Natural killer cell (primary cell): ENCODE measurements at regions not wholly inside any gene's neighbourhood (a gene's known extent, or its start where the extent isn't known, plus 50 kb on each side); places are given as distances from the start of the nearest gene placed in this dataset.

Experiments used
- ATAC-seq, 3 donors: fragments of 150-1000 bp in 2 of 3; fragments of 200-7000 bp in 1 of 3; cut with Tn5 transposase; 1 replicate in 1 of 3; 2 replicates in 2 of 3; pipeline ENCODE4 v1.10.0; 2021; ENCODE audit warnings: mild to moderate bottlenecking in 2 of 3, moderate library complexity in 2 of 3
- DNase-seq, 2 donors: peaks; one replicate each; pipeline versions ENCODE4 v3.0.0 to v3.0.0-alpha.2; 2013 to 2021; ENCODE audit warnings: mixed read lengths in 1 of 2
- H3K27ac ChIP-seq: one replicate; pipeline ENCODE4 v1.5.1; 2013; ENCODE audit warnings: mild to moderate bottlenecking, low read length
- H3K27me3 ChIP-seq: one replicate; pipeline ENCODE4 v1.6.1; 2013; ENCODE audit warnings: low read length; ENCODE audit not compliant: control insufficient read depth, insufficient read depth
- H3K36me3 ChIP-seq: one replicate; pipeline ENCODE4 v1.6.1; 2013; ENCODE audit warnings: low read length; ENCODE audit not compliant: control insufficient read depth, insufficient read depth
- H3K4me1 ChIP-seq: one replicate; pipeline ENCODE4 v1.6.1; 2013; ENCODE audit warnings: low read length; ENCODE audit not compliant: control insufficient read depth, insufficient read depth
- H3K4me3 ChIP-seq: one replicate; pipeline ENCODE4 v1.5.1; 2013; ENCODE audit warnings: low read length
- H3K9me3 ChIP-seq: one replicate; pipeline ENCODE4 v1.6.1; 2013; ENCODE audit warnings: low read length; ENCODE audit not compliant: control insufficient read depth, insufficient read depth
- H3K27ac Mint-ChIP-seq, 2 donors: one replicate each; pipeline ENCODE4 v1.8.0; 2022; ENCODE audit warnings: mild to moderate bottlenecking in 2 of 2, mixed read lengths in 2 of 2, moderate library complexity in 1 of 2
- H3K27me3 Mint-ChIP-seq, 2 donors: one replicate each; pipeline ENCODE4 v1.8.0; 2022; ENCODE audit warnings: low read depth in 2 of 2, mixed read lengths in 2 of 2
- H3K36me3 Mint-ChIP-seq: one replicate; pipeline ENCODE4 v1.8.0; 2022; ENCODE audit warnings: mixed read lengths
- H3K4me1 Mint-ChIP-seq, 2 donors: one replicate each; pipeline ENCODE4 v1.8.0; 2022; ENCODE audit warnings: mixed read lengths in 2 of 2
- H3K4me3 Mint-ChIP-seq: one replicate; pipeline ENCODE4 v1.8.0; 2022; ENCODE audit warnings: mild to moderate bottlenecking, moderate library complexity, mixed read lengths
- H3K9me3 Mint-ChIP-seq, 2 donors: one replicate each; pipeline ENCODE4 v1.8.0; 2022; ENCODE audit warnings: mixed read lengths in 2 of 2
- WGBS: methylation state at CpG from one replicate; pipeline ENCODE4 v1.1.7; 2013; ENCODE audit warnings: missing lambda C conversion rate; ENCODE audit not compliant: insufficient coverage; 5-methylcytosine and 5-hydroxymethylcytosine counted together
- intact Hi-C: fragments of 100-400 bp; cut with micrococcal nuclease; formaldehyde crosslinking; loops from one replicate; pipeline ENCODE4 v1.14.2; 2022
- TF ChIP-seq, protein P1 (sequence below): fragments of 200-600 bp; IDR thresholded peaks from one replicate; pipeline ENCODE4 v1.8.0; 2022; ENCODE audit warnings: antibody characterized with exemption

DNA sequence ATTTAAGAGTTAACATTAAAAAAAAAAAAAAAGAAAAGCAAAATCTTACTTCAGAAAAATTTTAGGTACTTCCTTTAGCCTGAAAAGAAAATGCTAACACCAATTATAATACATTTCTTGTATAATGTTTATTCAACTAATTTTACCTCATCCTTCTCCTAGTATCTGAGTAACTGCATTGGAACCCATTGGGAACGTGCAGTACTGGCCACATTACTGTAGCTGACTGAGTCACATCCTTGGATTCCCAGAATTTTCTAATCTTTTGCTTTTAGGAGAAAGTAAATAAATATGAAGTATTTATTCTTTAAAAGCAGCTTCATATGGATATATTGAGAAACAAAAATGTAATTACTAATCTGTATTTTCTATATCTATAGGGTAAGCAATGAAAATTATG, 82.6 kb upstream of the SLITRK2 start:
- Mint-ChIP-seq H3K4me1 (no peaks in the 10 kb centered on the region), H3K4me3 (no peak overlapping the region), H3K27me3 (no peaks in the 10 kb centered on the region), H3K27ac (no peak overlapping the region), H3K36me3 (no peaks in the 10 kb centered on the region), H3K9me3 (peaks cover 4 to 10% of the 10 kb centered on the region in 2 donors)
- TF ChIP-seq, protein P1, sequence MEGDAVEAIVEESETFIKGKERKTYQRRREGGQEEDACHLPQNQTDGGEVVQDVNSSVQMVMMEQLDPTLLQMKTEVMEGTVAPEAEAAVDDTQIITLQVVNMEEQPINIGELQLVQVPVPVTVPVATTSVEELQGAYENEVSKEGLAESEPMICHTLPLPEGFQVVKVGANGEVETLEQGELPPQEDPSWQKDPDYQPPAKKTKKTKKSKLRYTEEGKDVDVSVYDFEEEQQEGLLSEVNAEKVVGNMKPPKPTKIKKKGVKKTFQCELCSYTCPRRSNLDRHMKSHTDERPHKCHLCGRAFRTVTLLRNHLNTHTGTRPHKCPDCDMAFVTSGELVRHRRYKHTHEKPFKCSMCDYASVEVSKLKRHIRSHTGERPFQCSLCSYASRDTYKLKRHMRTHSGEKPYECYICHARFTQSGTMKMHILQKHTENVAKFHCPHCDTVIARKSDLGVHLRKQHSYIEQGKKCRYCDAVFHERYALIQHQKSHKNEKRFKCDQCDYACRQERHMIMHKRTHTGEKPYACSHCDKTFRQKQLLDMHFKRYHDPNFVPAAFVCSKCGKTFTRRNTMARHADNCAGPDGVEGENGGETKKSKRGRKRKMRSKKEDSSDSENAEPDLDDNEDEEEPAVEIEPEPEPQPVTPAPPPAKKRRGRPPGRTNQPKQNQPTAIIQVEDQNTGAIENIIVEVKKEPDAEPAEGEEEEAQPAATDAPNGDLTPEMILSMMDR, result no peak
- ATAC-seq, result no peak
- no peaks in the 10 kb centered on the region for H3K9me3 ChIP-seq
- WGBS, result no CpG with 5 or more reads among the region's 1 CpG
- intact Hi-C loops, result no loop called here
- H3K36me3 ChIP-seq, result no peaks in the 10 kb centered on the region
- H3K27me3 ChIP-seq, result no peaks in the 10 kb centered on the region
- no peaks in the 10 kb centered on the region for H3K4me1 ChIP-seq
- H3K27ac ChIP-seq, result no peak overlapping the region
- H3K4me3 ChIP-seq, result no peak overlapping the region
- DNase-seq, result no peak

DNA sequence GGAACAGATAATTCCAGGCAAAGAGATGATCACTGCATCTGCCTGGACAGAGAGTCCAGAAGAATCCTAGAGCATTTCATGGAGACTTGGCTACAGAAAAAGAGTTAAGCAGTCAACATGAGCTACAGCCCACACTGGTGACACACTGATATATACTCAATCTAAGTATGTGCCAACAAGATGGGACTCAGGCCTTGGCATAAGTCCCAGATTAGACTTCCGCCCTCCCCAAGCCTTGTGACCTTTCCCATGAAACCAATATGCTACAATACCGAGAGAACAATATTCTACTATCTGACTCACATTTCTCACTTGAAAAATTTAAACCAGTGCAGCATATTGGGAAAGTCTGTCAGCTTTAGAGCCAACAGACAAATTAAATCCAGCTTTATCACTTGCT, 65.7 kb upstream of the SLITRK2 start:
- H3K4me1 Mint-ChIP-seq, result no peaks in the 10 kb centered on the region
- TF ChIP-seq, protein P1, result no peak
- no peaks in the 10 kb centered on the region for H3K36me3 Mint-ChIP-seq

More for the DNA sequence above, 65.7 kb upstream of the SLITRK2 start:
- Mint-ChIP-seq H3K4me3 (no peak overlapping the region), H3K9me3 (peaks cover 0 to 6% of the 10 kb centered on the region in 2 donors), H3K27me3 (no peaks in the 10 kb centered on the region), H3K27ac (no peak overlapping the region)
- no peaks in the 10 kb centered on the region for H3K9me3 ChIP-seq
- ATAC-seq (no peak), DNase-seq (no peak)
- no peaks in the 10 kb centered on the region for H3K36me3 ChIP-seq
- no peaks in the 10 kb centered on the region for H3K27me3 ChIP-seq
- H3K4me1 ChIP-seq, result no peaks in the 10 kb centered on the region
- WGBS, result 70% methylated on average over 2 of the region's 2 CpGs
- H3K27ac ChIP-seq, result no peak overlapping the region
- intact Hi-C loops, result no loop called here
- no peak overlapping the region for H3K4me3 ChIP-seq
